Sigmoid colon (tissue), 4 donors: ENCODE measurements at regions not wholly inside any gene's neighbourhood (a gene's known extent, or its start where the extent isn't known, plus 50 kb on each side); places are given as distances from the start of the nearest gene placed in this dataset.

ENCODE experiments used
- EP300 ChIP-seq, 4 donors: sonication (generic); formaldehyde crosslinking; IDR thresholded peaks; one replicate each; pipeline ENCODE4 v1.6.1; 2017; ENCODE audit warnings: antibody characterized with exemption in 4 of 4
- TF ChIP-seq, protein P1 (sequence below), 4 experiments: fragments of 450-650 bp in 3 of 4; fragments of 200-600 bp in 1 of 4; IDR thresholded peaks; one replicate each; pipeline ENCODE4 v1.5.1; 2016 to 2019; ENCODE audit warnings: antibody characterized with exemption in 4 of 4, mild to moderate bottlenecking in 3 of 4, moderate library complexity in 2 of 4

- TF ChIP-seq, protein P1, sequence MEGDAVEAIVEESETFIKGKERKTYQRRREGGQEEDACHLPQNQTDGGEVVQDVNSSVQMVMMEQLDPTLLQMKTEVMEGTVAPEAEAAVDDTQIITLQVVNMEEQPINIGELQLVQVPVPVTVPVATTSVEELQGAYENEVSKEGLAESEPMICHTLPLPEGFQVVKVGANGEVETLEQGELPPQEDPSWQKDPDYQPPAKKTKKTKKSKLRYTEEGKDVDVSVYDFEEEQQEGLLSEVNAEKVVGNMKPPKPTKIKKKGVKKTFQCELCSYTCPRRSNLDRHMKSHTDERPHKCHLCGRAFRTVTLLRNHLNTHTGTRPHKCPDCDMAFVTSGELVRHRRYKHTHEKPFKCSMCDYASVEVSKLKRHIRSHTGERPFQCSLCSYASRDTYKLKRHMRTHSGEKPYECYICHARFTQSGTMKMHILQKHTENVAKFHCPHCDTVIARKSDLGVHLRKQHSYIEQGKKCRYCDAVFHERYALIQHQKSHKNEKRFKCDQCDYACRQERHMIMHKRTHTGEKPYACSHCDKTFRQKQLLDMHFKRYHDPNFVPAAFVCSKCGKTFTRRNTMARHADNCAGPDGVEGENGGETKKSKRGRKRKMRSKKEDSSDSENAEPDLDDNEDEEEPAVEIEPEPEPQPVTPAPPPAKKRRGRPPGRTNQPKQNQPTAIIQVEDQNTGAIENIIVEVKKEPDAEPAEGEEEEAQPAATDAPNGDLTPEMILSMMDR (IDR thresholded peaks at IDR 0.05), result no peak
- no peak for TF ChIP-seq EP300 (IDR thresholded peaks at IDR 0.05)
Observed at GRCh38 chr11:123304828-123305466, 109.9 kb upstream of the CLMP start.
